HEK293 (cell line): ENCODE measurements at regions not wholly inside any gene's neighbourhood (a gene's known extent, or its start where the extent isn't known, plus 50 kb on each side); places are given as distances from the start of the nearest gene placed in this dataset.

Source experiments
- CTCF ChIP-seq: fragments of 450-650 bp; formaldehyde crosslinking; IDR thresholded peaks from 2 replicates; pipeline ENCODE4 v1.5.1; 2016; ENCODE audit warnings: missing biosample characterization, missing genetic modification characterization
- ZNF112 ChIP-seq: fragments of 450-650 bp; formaldehyde crosslinking; IDR thresholded peaks from 2 replicates; pipeline ENCODE4 v1.5.0; 2017; ENCODE audit warnings: missing biosample characterization, missing genetic modification characterization
- ZNF18 ChIP-seq: fragments of 450-650 bp; formaldehyde crosslinking; IDR thresholded peaks from 2 replicates; pipeline ENCODE4 v1.5.1; 2016; ENCODE audit warnings: missing biosample characterization, missing genetic modification characterization
- ZNF776 ChIP-seq: fragments of 450-650 bp; formaldehyde crosslinking; IDR thresholded peaks from 2 replicates; pipeline ENCODE4 v1.5.0; 2017; ENCODE audit warnings: missing biosample characterization, missing genetic modification characterization, borderline replicate concordance
- ZNF785 ChIP-seq: fragments of 450-650 bp; formaldehyde crosslinking; IDR thresholded peaks from 2 replicates; pipeline ENCODE4 v1.5.1; 2016; ENCODE audit warnings: missing biosample characterization, missing genetic modification characterization

GRCh38 chr6:55049866-55050265 is 124.4 kb upstream of the HCRTR2 start:
- TF ChIP-seq ZNF785 (tag by site-specific recombination), result no peak
- no peak for TF ChIP-seq ZNF112 (tag by site-specific recombination)
- TF ChIP-seq ZNF18 (tag by site-specific recombination), result no peak
- no peak for TF ChIP-seq CTCF (tag by site-specific recombination)
- no peak for TF ChIP-seq ZNF776 (tag by site-specific recombination)
